Fibroblast of peridontal ligament (primary cell): ENCODE measurements at regions not wholly inside any gene's neighbourhood (a gene's known extent, or its start where the extent isn't known, plus 50 kb on each side); places are given as distances from the start of the nearest gene placed in this dataset.

Experiments
- DNase-seq: peaks from one replicate; pipeline ENCODE4 v3.0.0-alpha.2; 2010; ENCODE audit errors: extremely low read depth

- DNase-seq = no peak
These were observed 78.7 kb upstream of the MBOAT2 start for GRCh38 chr2:9082158-9082557.

GRCh38 chr2:9081750-9082149 is 78.3 kb upstream of the MBOAT2 start:
- no peak for DNase-seq

GRCh38 chr2:9078405-9078804 is 74.9 kb upstream of the MBOAT2 start:
- no peak for DNase-seq

- DNase-seq = no peak
These were observed 74.2 kb upstream of the MBOAT2 start for GRCh38 chr2:9077691-9078090.

- no peak for DNase-seq
These were observed 73.3 kb upstream of the MBOAT2 start for GRCh38 chr2:9076755-9077154.

- DNase-seq = peak; percentile 62
These were observed 72.7 kb upstream of the MBOAT2 start for GRCh38 chr2:9076210-9076609.

- DNase-seq = no peak
These were observed 71.4 kb upstream of the MBOAT2 start for GRCh38 chr2:9074930-9075329.

- DNase-seq = no peak
These were observed 68.2 kb upstream of the MBOAT2 start for GRCh38 chr2:9071584-9072124.

GRCh38 chr2:9071032-9071431 is 67.5 kb upstream of the MBOAT2 start:
- DNase-seq = no peak

GRCh38 chr2:9069543-9069942 is 66.1 kb upstream of the MBOAT2 start:
- DNase-seq = no peak

GRCh38 chr2:9065901-9066300 is 62.4 kb upstream of the MBOAT2 start:
- DNase-seq = no peak

- no peak for DNase-seq
These were observed 59.6 kb upstream of the MBOAT2 start for GRCh38 chr2:9063023-9063606.

GRCh38 chr2:9060819-9061218 is 57.3 kb upstream of the MBOAT2 start:
- no peak for DNase-seq

- peak; percentile 93 for DNase-seq
These were observed 54.7 kb upstream of the MBOAT2 start for GRCh38 chr2:9057939-9058761.

GRCh38 chr2:9055471-9055870 is 52.0 kb upstream of the MBOAT2 start:
- no peak for DNase-seq

GRCh38 chr2:9053534-9053931 is 50.0 kb upstream of the MBOAT2 start:
- peak; percentile 35 for DNase-seq
